ACC112 (cell line): ENCODE measurements at regions not wholly inside any gene's neighbourhood (a gene's known extent, or its start where the extent isn't known, plus 50 kb on each side); places are given as distances from the start of the nearest gene placed in this dataset.

Experiments used
- H2AFZ ChIP-seq: fragments of 200-600 bp; sonication (generic); one replicate; pipeline ENCODE4 v1.6.0; 2017; ENCODE audit warnings: antibody characterized with exemption, low read length; ENCODE audit not compliant: unreplicated experiment
- H3K27ac ChIP-seq: fragments of 200-600 bp; sonication (generic); 2 replicates; pipeline ENCODE4 v1.5.1; 2014; ENCODE audit warnings: low read depth, mild to moderate bottlenecking, antibody characterized with exemption, low read length, moderate library complexity
- H3K27me3 ChIP-seq: fragments of 200-600 bp; sonication (generic); 2 replicates; pipeline ENCODE4 v1.6.1; 2014; ENCODE audit warnings: mild to moderate bottlenecking, antibody characterized with exemption, low read length, moderate library complexity, mixed read lengths; ENCODE audit not compliant: insufficient read depth
- H3K36me3 ChIP-seq: fragments of 200-600 bp; sonication (generic); 2 replicates; pipeline ENCODE4 v1.6.1; 2016; ENCODE audit warnings: mild to moderate bottlenecking, antibody characterized with exemption, low read length, moderate library complexity, mixed read lengths; ENCODE audit not compliant: insufficient read depth
- H3K4me1 ChIP-seq: fragments of 200-600 bp; sonication (generic); one replicate; pipeline ENCODE4 v1.6.1; 2016; ENCODE audit warnings: low read length, mixed read lengths; ENCODE audit not compliant: insufficient read depth, unreplicated experiment, control insufficient read depth
- H3K4me3 ChIP-seq: fragments of 200-600 bp; sonication (generic); 2 replicates; pipeline ENCODE4 v1.5.1; 2014; ENCODE audit warnings: mild to moderate bottlenecking, low read depth, low read length
- H3K79me2 ChIP-seq: fragments of 200-600 bp; sonication (generic); one replicate; pipeline ENCODE4 v1.6.0; 2016; ENCODE audit warnings: low read length; ENCODE audit not compliant: control insufficient read depth, unreplicated experiment, insufficient read depth

DNA sequence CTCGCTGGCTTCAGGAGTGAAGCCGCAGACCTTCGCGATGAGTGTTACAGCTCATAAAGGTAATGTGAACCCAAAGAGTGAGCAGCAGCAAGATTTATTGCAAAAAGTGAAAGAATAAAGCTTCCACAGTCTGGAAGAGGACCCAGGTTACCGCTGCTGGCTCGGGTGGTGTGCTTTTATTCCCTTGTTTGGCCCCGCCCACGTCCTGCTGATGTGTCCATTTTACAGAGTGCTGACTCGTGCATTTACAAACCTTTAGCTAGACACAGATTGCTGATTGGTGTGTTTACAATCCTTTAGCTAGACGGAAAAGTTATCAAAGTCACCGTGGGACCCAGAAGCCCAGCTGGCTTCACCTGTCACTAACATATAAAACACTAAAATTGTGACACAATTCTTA, 1464.5 kb downstream of the ZPLD1 start:
- Histone ChIP-seq H3K27me3 (no peaks in the 10 kb centered on the region), H3K27ac (no peak overlapping the region), H3K79me2 (no peaks in the 10 kb centered on the region), H2AFZ (no peak overlapping the region), H3K4me3 (no peak overlapping the region), H3K4me1 (no peaks in the 10 kb centered on the region), H3K36me3 (no peaks in the 10 kb centered on the region)

DNA sequence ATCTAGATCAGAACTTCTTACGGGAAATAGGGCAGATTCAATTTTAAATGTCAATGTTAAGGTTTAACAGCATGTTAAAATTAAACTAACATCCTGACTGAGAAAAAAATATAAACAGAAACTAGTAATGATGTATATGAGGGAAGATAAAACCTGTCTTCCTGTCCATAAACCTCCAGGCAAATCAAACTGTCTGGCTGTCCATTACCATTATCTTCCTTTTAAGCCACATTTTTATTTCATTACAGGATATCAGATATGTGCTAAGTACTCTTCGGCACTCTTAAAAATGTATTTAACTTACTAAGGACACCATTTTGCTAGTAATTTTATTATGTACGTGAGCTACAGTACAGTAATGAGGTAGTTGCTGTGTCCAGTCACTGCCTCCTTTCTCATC, 1461.7 kb upstream of the ALCAM start:
- H3K27me3 ChIP-seq = no peaks in the 10 kb centered on the region
- no peaks in the 10 kb centered on the region for H3K4me1 ChIP-seq
- H3K79me2 ChIP-seq = no peaks in the 10 kb centered on the region
- H3K4me3 ChIP-seq = no peak overlapping the region
- H3K36me3 ChIP-seq = no peaks in the 10 kb centered on the region
- H3K27ac ChIP-seq = no peak overlapping the region
- H2AFZ ChIP-seq = no peak overlapping the region

DNA sequence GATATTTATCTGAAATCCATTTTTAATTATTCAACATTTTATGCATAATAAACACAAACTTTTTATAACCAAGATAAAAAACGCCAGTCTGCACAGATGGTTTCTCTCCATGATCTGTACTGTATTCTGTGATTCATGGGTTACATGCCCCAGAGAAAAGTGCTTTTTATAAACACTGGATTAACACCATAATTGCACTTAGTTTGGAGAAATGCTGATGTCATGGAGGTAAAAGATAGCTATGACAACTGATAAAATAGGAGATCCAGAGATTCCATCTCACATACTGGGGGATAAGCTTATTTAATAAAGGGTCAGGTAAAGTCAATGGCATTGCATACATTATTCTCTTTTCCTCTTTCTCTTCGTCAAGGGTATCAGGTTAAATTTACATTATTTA, 1460.4 kb upstream of the ALCAM start:
- Histone ChIP-seq H3K27me3 (no peaks in the 10 kb centered on the region; the same call in 1 of the 2 replicates), H3K4me3 (no peak overlapping the region), H3K4me1 (no peaks in the 10 kb centered on the region), H3K27ac (no peak overlapping the region), H2AFZ (no peak overlapping the region), H3K79me2 (no peaks in the 10 kb centered on the region), H3K36me3 (no peaks in the 10 kb centered on the region)

DNA sequence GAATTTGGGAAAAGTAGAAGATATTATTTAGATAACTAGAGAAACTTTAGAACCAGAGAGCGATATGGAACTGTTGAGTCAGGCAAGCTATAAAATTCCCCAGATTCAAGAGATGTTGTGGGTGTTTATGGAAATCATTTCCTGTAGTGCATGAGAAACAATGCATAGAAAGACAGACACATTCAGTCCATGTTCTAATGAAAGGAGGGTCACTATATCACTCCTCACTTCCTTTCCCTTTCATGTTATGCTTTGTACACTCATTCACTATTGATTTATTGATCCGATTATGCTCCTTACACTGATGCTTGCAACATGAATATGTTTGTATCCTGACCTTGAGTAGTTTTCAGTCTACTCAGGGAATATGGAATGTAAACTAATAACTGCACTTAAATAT, 1459.9 kb upstream of the ALCAM start:
- Histone ChIP-seq H3K79me2 (no peaks in the 10 kb centered on the region), H3K4me3 (no peak overlapping the region), H3K4me1 (no peaks in the 10 kb centered on the region), H3K27me3 (no peaks in the 10 kb centered on the region; the same call in 1 of the 2 replicates), H3K27ac (no peak overlapping the region), H3K36me3 (no peaks in the 10 kb centered on the region), H2AFZ (no peak overlapping the region)

DNA sequence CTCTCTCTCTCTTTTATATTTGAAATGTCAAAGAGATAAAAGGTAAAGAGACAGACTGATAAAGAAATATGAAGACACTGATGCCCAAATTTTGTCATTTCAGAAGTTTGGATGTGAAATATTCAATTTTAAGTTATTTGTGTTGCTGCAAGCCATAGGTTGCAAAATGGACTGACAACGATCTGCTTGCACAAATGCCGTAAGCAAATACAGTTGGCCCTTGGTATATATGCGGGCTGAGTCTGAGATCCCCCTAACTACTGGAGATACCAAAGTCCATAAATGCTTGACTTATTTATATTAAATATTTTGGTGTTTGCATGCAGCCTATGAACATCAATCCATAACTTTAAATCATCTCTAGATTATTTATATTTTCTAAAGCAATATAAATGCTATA, 1459.1 kb upstream of the ALCAM start:
- Histone ChIP-seq H3K79me2 (no peaks in the 10 kb centered on the region), H2AFZ (no peak overlapping the region), H3K27me3 (peaks cover 3% of the 10 kb centered on the region), H3K4me1 (no peaks in the 10 kb centered on the region), H3K36me3 (no peaks in the 10 kb centered on the region), H3K27ac (no peak overlapping the region), H3K4me3 (no peak overlapping the region)

DNA sequence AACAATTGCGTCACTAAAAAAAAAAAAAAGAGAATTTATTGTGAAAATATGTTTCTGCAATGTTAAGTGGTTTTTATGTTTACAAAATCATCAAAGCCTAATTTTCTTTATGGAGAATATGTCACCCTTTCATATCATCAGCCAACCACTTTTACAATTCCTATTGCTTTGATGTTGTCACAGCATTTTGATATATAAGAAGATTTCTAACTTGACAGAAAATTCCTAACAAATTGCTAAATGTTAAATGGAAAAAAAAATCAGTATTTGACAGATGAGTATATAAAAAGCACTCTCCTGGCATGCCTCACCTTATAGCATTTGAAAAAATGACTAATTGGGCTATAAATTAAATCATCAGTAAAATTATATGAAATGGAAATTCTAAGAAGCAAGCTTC, 1457.3 kb upstream of the ALCAM start:
- H3K4me1 ChIP-seq = no peaks in the 10 kb centered on the region
- H3K4me3 ChIP-seq = no peak overlapping the region
- H3K79me2 ChIP-seq = no peaks in the 10 kb centered on the region
- H2AFZ ChIP-seq = no peak overlapping the region
- H3K36me3 ChIP-seq = no peaks in the 10 kb centered on the region
- H3K27ac ChIP-seq = no peak overlapping the region
- H3K27me3 ChIP-seq = peaks cover 3% of the 10 kb centered on the region

DNA sequence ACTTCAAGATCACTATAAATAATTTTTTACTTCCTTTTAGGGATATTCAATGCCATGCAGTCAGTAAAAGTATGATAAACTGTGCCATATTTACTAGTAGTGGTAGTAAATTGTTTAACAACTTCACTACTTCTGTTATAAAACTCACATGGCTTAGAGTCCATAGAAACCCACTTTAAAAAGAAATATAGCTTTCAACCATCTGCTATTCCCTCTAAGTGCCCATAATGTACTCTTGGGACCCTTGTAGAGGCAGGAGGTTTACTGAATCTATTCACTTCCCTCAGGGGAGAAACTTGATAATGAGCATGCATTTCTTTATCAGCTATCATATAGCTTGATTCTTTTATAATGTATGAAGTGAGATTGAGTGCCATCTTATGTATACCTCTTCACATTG, 1448.4 kb upstream of the ALCAM start:
- H3K4me3 ChIP-seq = no peak overlapping the region
- H3K36me3 ChIP-seq = no peaks in the 10 kb centered on the region
- H3K27me3 ChIP-seq = peaks cover 23% of the 10 kb centered on the region; the same call in 1 of the 2 replicates
- no peak overlapping the region for H3K27ac ChIP-seq
- no peaks in the 10 kb centered on the region for H3K4me1 ChIP-seq
- no peak overlapping the region for H2AFZ ChIP-seq
- H3K79me2 ChIP-seq = no peaks in the 10 kb centered on the region

DNA sequence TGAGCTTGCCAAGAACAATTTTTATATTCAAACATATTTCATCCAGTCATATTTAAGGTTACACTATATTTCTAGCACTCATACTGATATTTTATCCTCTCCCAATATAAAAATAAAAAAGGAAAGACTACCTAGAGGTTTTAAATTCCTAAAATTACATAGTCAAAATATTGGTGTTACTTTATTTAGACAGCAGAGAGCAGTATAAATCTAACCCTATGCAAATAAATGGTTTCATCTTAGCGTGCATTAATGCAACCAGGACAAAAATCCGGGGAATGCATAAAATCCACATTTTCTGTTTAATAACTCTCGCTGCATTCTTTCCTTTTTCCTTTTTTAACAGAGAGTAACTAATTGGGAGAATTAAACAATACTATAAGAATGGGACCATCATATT, 1447.4 kb upstream of the ALCAM start:
- Histone ChIP-seq H2AFZ (no peak overlapping the region), H3K27me3 (peaks cover 23% of the 10 kb centered on the region; the same call in 1 of the 2 replicates), H3K4me1 (no peaks in the 10 kb centered on the region), H3K27ac (no peak overlapping the region), H3K36me3 (no peaks in the 10 kb centered on the region), H3K4me3 (no peak overlapping the region), H3K79me2 (no peaks in the 10 kb centered on the region)

DNA sequence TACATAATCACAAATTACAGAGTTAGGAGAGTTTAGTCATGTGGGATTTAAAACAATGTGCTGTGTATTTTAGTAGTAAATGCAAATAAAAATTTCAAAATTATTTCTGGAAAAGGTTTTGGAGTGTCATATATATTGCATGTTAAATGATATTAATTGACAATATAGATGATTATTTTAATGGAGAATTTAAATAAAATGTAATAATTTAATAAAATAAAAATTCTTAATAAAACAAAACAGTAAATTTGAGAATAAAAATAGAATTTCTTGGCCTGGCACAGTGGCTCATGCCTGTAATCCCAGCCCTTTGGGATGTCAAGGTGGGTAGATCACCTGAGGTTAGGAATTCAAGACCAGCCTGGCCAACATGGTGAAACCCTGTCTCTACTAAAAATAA, 1442.8 kb upstream of the ALCAM start:
- H3K4me1 ChIP-seq = no peaks in the 10 kb centered on the region
- H3K36me3 ChIP-seq = no peaks in the 10 kb centered on the region
- H3K27ac ChIP-seq = no peak overlapping the region
- H3K27me3 ChIP-seq = peaks cover 12% of the 10 kb centered on the region; the same call in 1 of the 2 replicates
- no peak overlapping the region for H2AFZ ChIP-seq
- no peaks in the 10 kb centered on the region for H3K79me2 ChIP-seq
- H3K4me3 ChIP-seq = no peak overlapping the region

DNA sequence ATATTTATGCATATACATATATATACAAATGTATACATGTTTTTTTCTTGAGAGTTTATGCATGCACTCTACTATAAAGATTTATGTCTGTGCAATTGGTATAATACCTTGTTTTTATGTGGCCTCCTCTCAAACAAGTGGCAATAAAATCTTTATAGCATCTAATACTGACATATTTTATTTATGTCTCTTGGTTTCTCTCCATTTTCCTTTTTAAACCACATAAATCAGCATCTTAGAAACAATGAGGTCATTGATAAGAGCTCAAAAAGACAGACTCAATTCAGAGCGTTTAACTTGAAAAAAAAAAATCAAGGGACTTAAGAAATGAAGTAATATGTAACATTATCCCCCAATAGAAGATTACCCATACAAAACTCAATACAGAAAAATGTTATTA, 1442.2 kb upstream of the ALCAM start:
- no peak overlapping the region for H2AFZ ChIP-seq
- H3K79me2 ChIP-seq = no peaks in the 10 kb centered on the region
- no peak overlapping the region for H3K4me3 ChIP-seq
- peaks cover 12% of the 10 kb centered on the region; the same call in 1 of the 2 replicates for H3K27me3 ChIP-seq
- H3K27ac ChIP-seq = no peak overlapping the region
- no peaks in the 10 kb centered on the region for H3K4me1 ChIP-seq
- H3K36me3 ChIP-seq = no peaks in the 10 kb centered on the region

DNA sequence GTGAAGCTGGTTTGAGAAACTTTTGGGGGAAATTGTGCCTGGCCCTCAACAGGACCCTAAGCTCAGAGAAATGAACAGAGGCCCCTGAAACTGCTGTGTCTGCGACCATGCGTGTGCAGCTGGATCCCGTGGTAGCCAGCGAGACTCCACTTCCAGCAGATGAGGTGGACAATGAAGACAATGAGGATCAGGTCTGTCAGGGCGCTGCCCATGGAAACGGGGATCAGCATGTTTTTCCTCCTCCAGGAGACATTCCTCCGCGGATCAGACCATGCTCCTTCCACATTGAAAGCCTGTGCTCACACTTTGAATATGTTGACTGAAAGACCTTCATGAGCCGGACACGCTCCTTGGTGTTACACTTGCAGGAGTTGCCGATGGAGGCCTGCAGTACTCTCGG, 1439.8 kb upstream of the ALCAM start:
- no peak overlapping the region for H2AFZ ChIP-seq
- peaks cover 12% of the 10 kb centered on the region; the same call in 1 of the 2 replicates for H3K27me3 ChIP-seq
- no peaks in the 10 kb centered on the region for H3K79me2 ChIP-seq

More for the DNA sequence above, 1439.8 kb upstream of the ALCAM start:
- H3K4me3 ChIP-seq = no peak overlapping the region
- H3K36me3 ChIP-seq = no peaks in the 10 kb centered on the region
- H3K27ac ChIP-seq = no peak overlapping the region
- H3K4me1 ChIP-seq = no peaks in the 10 kb centered on the region
